Hepatocyte (in vitro differentiated cells): ENCODE measurements at regions not wholly inside any gene's neighbourhood (a gene's known extent, or its start where the extent isn't known, plus 50 kb on each side); places are given as distances from the start of the nearest gene placed in this dataset.

Experiments
- DNase-seq: peaks from one replicate; pipeline ENCODE4 v3.0.0-alpha.2; 2016; ENCODE audit warnings: low spot score
- H2AFZ ChIP-seq: fragments of 200-600 bp; sonication (generic); 2 replicates; pipeline ENCODE4 v1.6.0; 2016; ENCODE audit warnings: antibody characterized with exemption, mild to moderate bottlenecking
- H3K27ac ChIP-seq: fragments of 200-600 bp; sonication (generic); 2 replicates; pipeline ENCODE4 v1.5.1; 2016; ENCODE audit warnings: mild to moderate bottlenecking
- H3K27me3 ChIP-seq: fragments of 200-600 bp; sonication (generic); 2 replicates; pipeline ENCODE4 v1.6.1; 2016
- H3K36me3 ChIP-seq: fragments of 200-600 bp; sonication (generic); replicated peaks from 2 replicates; pipeline ENCODE4 v1.5.1; 2016; ENCODE audit warnings: low read depth; ENCODE audit not compliant: insufficient read depth
- H3K4me1 ChIP-seq: fragments of 200-600 bp; sonication (generic); 2 replicates; pipeline ENCODE4 v1.5.1; 2016; ENCODE audit warnings: mild to moderate bottlenecking, moderate library complexity; ENCODE audit not compliant: insufficient read depth
- H3K4me2 ChIP-seq: fragments of 200-600 bp; sonication (generic); 2 replicates; pipeline ENCODE4 v1.6.0; 2016
- H3K4me3 ChIP-seq: fragments of 200-600 bp; sonication (generic); 2 replicates; pipeline ENCODE4 v1.5.1; 2016; ENCODE audit warnings: mild to moderate bottlenecking
- H3K79me2 ChIP-seq: fragments of 200-600 bp; sonication (generic); 2 replicates; pipeline ENCODE4 v1.6.0; 2017; ENCODE audit warnings: mild to moderate bottlenecking
- H3K9me2 ChIP-seq: fragments of 200-600 bp; sonication (generic); replicated peaks from 2 replicates; pipeline ENCODE4 v1.6.0; 2017; ENCODE audit warnings: mild to moderate bottlenecking; ENCODE audit not compliant: insufficient read depth
- H3K9me3 ChIP-seq: fragments of 200-600 bp; sonication (generic); 2 replicates; pipeline ENCODE4 v1.5.1; 2016; ENCODE audit warnings: low read depth, mild to moderate bottlenecking
- H4K20me1 ChIP-seq: fragments of 200-600 bp; sonication (generic); 2 replicates; pipeline ENCODE4 v1.6.0; 2016; ENCODE audit warnings: mild to moderate bottlenecking; ENCODE audit not compliant: insufficient read depth, poor library complexity, severe bottlenecking
- CTCF ChIP-seq: fragments of 200-600 bp; sonication (generic); IDR thresholded peaks from 2 replicates; pipeline ENCODE4 v1.5.1; 2016; ENCODE audit warnings: antibody characterized with exemption, mild to moderate bottlenecking; ENCODE audit not compliant: poor library complexity
- EZH2 ChIP-seq: fragments of 200-600 bp; sonication (generic); IDR thresholded peaks from 2 replicates; pipeline ENCODE4 v1.6.1; 2016; ENCODE audit warnings: antibody characterized with exemption, mild to moderate bottlenecking, borderline replicate concordance
- EZH2phosphoT487 ChIP-seq: fragments of 200-600 bp; sonication (generic); IDR thresholded peaks from one replicate; pipeline ENCODE4 v1.6.1; 2018; ENCODE audit warnings: antibody characterized with exemption, mild to moderate bottlenecking, low read depth, moderate library complexity; ENCODE audit not compliant: unreplicated experiment, severe bottlenecking
- WGBS: methylation state at CpG from one replicate; pipeline ENCODE4 v1.1.6; 2016; ENCODE audit warnings: low lambda C conversion rate; ENCODE audit errors: missing lambda C conversion rate; 5-methylcytosine and 5-hydroxymethylcytosine counted together

GRCh38 chr16:11478431-11479119 is 108.1 kb downstream of the LITAF start:
- H4K20me1 ChIP-seq, result no peaks in the 10 kb centered on the region
- DNase-seq, result no peak
- H3K27ac ChIP-seq, result no peak overlapping the region
- no peaks in the 10 kb centered on the region for H3K27me3 ChIP-seq
- H3K4me2 ChIP-seq, result no peak overlapping the region
- TF ChIP-seq CTCF (no peak), EZH2phosphoT487 (no peak), EZH2 (no peak)
- 88% methylated on average over 17 of the region's 17 CpGs for WGBS
- no peaks in the 10 kb centered on the region for H3K9me2 ChIP-seq
- H3K79me2 ChIP-seq, result no peaks in the 10 kb centered on the region
- H3K4me3 ChIP-seq, result no peak overlapping the region
- no peaks in the 10 kb centered on the region for H3K9me3 ChIP-seq
- H2AFZ ChIP-seq, result no peak overlapping the region
- H3K4me1 ChIP-seq, result no peaks in the 10 kb centered on the region
- no peaks in the 10 kb centered on the region for H3K36me3 ChIP-seq

- no peak overlapping the region for H3K4me3 ChIP-seq
- no peak for DNase-seq
- no peak overlapping the region for H3K27ac ChIP-seq
- WGBS, result 96% methylated on average over 4 of the region's 4 CpGs
- no peaks in the 10 kb centered on the region for H4K20me1 ChIP-seq
- H2AFZ ChIP-seq, result no peak overlapping the region
- no peaks in the 10 kb centered on the region for H3K79me2 ChIP-seq
- H3K4me1 ChIP-seq, result no peaks in the 10 kb centered on the region
- H3K9me3 ChIP-seq, result no peaks in the 10 kb centered on the region
- H3K4me2 ChIP-seq, result no peak overlapping the region
- no peaks in the 10 kb centered on the region for H3K27me3 ChIP-seq
- no peaks in the 10 kb centered on the region for H3K9me2 ChIP-seq
- TF ChIP-seq EZH2phosphoT487 (no peak), CTCF (no peak), EZH2 (no peak)
- no peaks in the 10 kb centered on the region for H3K36me3 ChIP-seq
These were observed 106.8 kb downstream of the LITAF start for GRCh38 chr16:11479916-11480315.

DNA sequence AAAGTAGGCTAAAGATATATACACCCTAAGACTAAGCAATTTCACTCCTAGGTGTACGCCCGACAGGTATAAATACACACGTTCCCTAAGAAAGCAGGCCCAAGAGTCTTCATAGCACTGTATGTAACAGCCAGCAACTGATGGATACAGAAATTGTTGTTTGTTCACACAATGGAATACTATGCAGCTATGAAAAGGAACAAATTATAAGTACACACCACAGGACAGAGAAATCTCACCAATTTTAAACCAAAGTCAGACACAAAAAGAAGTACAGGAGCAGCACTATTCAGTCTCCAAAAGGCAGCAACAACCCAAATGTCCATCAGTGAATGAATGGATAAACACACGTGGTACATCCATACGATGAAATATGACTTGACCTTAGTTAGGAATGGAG is 106.1 kb downstream of the LITAF start:
- H4K20me1 ChIP-seq, result no peaks in the 10 kb centered on the region
- H3K9me3 ChIP-seq, result no peaks in the 10 kb centered on the region
- no peaks in the 10 kb centered on the region for H3K79me2 ChIP-seq
- no peaks in the 10 kb centered on the region for H3K27me3 ChIP-seq
- H3K9me2 ChIP-seq, result no peaks in the 10 kb centered on the region
- H3K36me3 ChIP-seq, result no peaks in the 10 kb centered on the region
- H3K27ac ChIP-seq, result no peak overlapping the region
- TF ChIP-seq CTCF (no peak), EZH2 (no peak), EZH2phosphoT487 (no peak)
- no peak overlapping the region for H2AFZ ChIP-seq
- DNase-seq, result no peak
- 98% methylated on average over 5 of the region's 5 CpGs for WGBS
- H3K4me2 ChIP-seq, result no peak overlapping the region
- no peaks in the 10 kb centered on the region for H3K4me1 ChIP-seq
- H3K4me3 ChIP-seq, result no peak overlapping the region

DNA sequence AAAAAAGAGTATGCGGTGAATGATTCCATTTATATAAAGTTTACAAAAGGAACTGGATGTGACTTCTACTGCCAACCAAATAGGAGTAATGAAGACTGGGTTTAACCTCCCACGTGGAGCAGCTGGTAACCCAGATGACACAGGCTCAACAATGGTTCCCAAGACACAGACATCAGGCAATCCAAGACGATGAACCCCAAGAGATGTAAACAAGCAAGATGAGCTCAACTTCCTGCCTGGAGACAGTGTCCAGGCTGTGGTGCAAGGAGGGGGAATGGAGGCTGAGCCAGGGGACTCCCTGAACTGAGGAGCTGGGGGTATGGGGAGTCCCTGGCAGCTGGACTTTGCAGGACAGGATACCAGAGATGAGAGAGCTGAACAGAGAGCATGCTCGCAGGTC is 104.7 kb downstream of the LITAF start:
- no peak overlapping the region for H2AFZ ChIP-seq
- no peak overlapping the region for H3K4me2 ChIP-seq
- TF ChIP-seq EZH2, result no peak
- 72% methylated on average over 4 of the region's 4 CpGs for WGBS
- DNase-seq, result no peak
- H3K36me3 ChIP-seq, result no peaks in the 10 kb centered on the region
- H4K20me1 ChIP-seq, result no peaks in the 10 kb centered on the region
- H3K27ac ChIP-seq, result no peak overlapping the region
- no peaks in the 10 kb centered on the region for H3K27me3 ChIP-seq
- no peaks in the 10 kb centered on the region for H3K79me2 ChIP-seq
- no peaks in the 10 kb centered on the region for H3K9me3 ChIP-seq
- H3K4me1 ChIP-seq, result no peaks in the 10 kb centered on the region
- no peak overlapping the region for H3K4me3 ChIP-seq
- H3K9me2 ChIP-seq, result no peaks in the 10 kb centered on the region
